Stimulated activated CD8-positive, alpha-beta memory T cell treated with anti-CD3 and anti-CD28 coated beads, Interleukin-7, amount 100 ng/mL, for 4 hours (primary cell): ENCODE measurements at regions not wholly inside any gene's neighbourhood (a gene's known extent, or its start where the extent isn't known, plus 50 kb on each side); places are given as distances from the start of the nearest gene placed in this dataset.

Source experiments
- DNase-seq, 2 donors: peaks; one replicate each; pipeline ENCODE4 v3.0.0-alpha.2; 2020; ENCODE audit warnings: low read depth in 2 of 2

DNA sequence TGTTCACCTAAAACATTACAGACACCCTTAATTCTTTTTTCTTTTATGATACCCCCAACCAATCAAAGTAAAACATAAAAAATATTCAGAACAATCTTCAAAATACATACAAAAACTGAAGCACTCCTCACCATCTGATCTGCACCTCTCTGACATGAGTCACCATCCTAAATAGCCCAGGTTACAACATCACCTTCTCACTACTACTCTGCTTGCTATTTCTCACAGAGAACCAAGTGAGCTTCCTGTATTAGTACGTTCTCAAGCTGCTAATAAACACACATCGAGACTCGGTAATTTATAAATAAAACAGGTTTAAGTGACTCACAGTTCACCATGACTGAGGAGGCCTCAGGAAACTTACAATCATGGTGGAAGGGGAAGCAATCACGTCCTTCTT is 183.5 kb downstream of the CBLN2 start:
- no peak for DNase-seq

DNA sequence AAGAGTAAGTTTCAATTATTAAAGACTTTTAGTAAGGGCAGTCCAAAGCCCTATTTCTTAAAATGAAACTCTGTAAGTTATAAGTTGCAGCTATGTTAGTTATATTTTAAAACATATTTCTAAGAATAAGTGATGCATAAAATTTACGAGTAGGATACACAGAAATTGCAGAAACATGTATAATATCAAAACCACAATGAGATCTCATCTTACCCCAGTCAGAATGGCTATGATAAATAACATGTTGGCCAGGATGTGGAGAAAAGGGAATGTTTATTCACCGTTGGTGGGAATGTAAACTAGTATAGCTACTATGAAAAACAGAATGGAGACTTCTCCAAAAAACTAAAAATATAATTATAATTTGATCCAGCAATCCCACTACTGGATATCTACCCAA is 201.2 kb downstream of the CBLN2 start:
- no peak for DNase-seq

DNA sequence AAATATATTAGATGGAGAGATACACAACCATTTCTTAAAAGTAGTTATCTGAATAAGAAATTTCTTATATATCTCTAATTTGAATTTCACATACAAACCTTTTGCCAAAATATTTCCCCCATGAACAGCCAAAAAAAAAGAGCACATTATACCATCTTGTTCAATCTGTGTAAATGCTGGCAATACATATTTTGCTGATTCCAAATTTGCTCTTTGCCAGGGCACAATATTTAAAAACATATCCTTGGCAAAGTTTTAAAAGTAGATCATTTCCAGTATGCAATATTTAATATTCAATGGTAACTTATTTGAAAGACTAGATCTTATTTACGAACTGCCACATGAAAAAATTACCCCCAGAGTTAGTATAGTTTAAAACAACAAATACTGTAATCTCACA is 204.2 kb downstream of the CBLN2 start:
- no peak for DNase-seq

DNA sequence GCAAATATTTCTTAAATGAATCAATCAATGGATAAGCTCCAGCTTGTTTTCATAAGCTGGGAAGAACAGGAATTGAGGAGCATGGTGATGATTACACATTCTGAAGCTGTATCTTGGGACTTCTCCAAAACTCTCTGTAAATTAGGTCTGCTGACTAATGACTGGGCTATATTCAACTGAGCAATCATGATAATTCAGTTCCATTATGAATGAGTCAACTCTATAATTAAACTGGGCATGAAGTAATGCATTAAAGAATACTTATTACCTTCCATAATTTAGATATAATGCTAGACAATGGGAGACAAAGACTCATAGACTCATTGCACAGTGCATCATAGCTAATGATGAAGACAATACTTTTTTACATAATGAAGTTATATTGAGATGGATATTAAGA is 207.4 kb downstream of the CBLN2 start:
- no peak for DNase-seq

DNA sequence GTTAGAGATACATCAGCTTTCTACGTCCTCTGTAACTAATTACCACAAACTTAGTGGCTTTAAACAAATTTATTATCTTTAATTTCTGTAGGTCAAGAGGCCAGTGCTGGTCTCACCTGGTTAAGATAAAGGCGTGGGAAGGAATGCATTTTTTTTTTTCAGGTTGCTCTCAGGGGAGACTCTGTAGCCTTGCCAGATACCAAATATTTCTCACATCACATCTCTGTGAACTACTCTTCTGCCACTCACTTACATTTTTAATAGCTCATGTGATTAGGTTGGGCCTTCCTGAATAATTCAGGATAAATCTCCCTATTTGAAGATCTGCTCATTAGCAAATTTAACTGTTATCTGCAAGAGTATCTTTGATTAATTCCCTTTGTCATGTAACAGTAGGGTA is 214.6 kb downstream of the CBLN2 start:
- DNase-seq: no peak

DNA sequence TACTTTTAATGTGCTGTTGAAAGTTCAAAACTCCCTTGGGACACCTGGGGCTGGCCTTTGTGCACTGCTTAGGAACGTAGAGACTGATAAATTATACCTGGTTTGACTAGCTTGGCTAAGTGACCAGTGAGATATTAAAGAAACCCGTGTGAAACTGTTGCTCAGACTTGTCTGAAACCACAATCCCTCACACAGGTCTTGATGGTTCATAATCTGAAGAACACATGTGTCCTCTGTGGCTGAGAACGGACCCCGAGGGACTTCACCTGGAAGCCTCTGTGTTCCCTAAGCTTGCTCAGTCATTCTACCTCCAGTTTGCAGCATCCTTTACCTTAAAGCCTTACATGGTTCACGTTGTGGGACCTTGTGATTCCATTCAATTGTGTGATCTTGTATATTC is 218.8 kb downstream of the CBLN2 start:
- DNase-seq: no peak

DNA sequence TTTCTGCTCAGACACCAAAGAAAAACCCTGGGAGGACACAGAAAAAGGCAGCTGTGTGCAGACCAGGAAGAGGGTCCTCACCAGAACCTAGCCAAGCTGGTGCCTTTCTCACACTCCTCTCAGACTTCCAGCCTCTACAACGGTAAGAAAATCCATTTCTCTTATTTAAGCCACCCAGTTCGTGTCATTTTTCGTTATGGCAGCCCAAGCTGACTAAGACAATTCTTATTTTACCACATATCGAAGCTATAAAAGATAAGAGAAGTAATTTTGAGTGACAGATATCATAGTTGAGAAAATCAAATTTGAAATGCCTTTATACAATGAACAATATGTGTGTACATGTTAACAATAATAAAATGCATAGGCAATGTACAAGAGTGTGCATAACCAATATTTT is 219.5 kb downstream of the CBLN2 start:
- DNase-seq: no peak

DNA sequence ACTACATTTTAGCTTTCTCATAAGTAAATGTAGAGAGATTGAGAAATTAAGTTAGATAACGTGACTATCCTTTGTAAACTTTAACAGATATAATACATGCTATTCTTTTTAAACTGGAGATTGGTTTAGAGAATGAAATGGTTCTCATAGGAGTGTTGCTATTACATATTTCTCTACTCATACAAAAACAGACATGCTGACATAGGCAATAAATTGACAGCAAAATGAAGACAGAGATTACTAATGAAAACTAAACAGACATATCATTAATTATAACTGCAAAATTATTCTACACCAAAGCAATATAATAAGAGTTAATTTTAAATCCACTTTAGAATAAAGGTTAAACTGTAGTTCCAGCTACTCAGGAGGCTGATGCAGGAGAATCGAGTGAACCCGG is 227.6 kb downstream of the CBLN2 start:
- no peak for DNase-seq

DNA sequence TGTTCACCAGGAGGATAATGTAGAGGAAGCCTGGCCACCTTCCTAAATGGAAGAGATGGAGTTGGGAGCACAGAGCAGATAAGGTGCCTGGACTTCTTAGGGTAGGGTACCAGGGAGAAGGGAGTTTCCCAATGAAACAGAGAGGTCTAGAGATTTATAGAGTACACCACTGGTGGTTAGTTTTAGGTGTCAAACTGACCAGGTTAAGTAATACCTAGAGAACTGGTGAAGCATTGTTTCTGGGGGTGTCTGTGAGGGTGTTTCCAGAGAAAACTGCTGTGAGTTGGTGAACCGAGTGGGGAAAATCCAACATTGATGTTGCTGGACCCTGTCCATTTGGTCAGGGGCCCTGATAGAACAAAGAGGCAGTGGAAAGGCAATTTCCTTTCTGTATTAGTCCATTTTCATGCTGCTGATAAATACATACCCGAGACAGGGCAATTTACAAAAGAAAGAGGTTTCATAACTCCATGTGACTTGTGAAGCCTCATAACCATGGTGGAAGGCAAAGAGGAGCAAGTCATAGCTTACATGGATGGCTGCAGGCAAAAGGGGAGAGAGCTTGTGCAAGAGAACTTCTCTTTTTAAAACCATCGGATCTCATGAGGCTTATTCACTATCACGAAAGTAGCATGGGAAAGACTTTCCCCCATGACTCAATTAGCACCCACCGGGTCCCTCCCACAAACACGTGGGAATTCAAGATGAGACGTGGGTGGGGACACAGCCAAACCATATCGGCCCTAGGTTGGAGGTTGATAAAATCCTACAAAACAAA is 260.8 kb downstream of the CBLN2 start:
- no peak for DNase-seq

DNA sequence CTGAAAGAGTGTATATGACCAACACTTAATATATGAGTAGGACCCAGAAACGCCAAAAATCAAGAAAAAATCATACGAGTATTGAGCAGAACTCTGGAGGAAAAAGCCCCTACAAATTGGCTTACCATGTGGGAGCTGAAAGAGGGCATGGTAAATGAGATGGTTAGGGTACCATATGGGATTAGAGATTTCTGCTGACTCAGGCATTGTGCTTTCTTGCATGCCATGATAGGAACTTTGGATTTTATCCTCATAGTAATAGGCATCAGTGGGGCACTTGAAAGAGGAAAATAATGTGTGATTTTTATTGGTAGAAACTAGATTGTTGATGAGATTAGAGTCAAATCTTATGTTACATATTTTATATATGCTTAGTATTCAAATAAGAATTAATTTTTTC is 271.1 kb downstream of the CBLN2 start:
- no peak for DNase-seq

DNA sequence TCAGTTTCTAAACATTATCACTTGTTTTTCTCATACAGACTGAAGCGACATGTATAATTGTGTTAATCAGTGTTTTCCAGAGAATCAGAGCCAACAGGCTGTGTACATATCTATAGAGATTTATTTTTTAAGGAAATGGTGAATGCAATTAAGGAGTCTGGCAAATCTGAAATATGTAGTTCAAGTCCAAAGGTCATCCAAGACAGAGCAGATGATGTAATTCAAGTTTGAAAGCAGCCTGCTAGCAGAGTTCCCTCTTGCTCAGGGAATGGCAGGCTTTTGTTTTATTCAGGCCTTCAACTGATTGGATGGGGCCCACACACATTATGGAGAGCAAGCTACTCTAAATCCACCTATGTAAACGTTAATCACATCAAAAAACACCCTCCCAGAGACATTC is 282.6 kb downstream of the CBLN2 start:
- DNase-seq: no peak

DNA sequence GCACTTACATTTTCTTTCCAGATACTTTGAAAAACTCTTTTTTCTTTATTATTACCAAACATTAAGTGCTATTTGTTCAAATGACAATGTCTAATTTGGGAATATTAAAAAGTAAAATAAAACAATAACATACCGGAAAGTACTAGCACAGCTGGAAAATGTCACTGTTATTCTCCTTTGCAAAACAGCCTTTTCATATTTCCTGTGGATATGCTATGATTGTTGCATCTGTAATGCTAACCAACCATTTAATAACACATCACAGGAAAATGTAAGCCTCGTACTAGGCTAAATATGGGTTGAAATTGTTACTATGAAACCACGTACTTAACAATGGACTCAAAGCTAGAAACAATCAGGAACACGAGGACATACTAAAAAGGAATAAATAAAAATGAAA is 298.1 kb downstream of the CBLN2 start:
- DNase-seq: no peak

DNA sequence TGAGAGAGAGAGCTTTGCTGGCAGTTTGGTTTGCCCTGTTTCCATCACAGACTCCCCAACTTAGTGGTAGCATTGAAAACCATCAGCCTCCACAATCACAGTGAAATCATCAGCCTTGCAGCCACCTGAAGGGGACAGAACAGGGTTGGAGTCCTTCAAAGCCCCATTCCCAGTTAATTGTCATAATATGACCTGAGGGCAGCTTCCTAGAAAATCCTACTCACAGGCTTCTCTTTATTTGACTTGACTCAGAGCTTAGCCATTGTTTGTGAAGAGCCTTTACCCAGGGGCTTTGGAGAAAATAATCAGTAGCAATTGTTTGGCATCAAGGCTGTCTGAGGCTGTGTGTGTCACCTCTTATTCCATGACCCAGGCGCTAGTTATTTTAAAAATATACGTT is 308.7 kb downstream of the CBLN2 start:
- DNase-seq: no peak

DNA sequence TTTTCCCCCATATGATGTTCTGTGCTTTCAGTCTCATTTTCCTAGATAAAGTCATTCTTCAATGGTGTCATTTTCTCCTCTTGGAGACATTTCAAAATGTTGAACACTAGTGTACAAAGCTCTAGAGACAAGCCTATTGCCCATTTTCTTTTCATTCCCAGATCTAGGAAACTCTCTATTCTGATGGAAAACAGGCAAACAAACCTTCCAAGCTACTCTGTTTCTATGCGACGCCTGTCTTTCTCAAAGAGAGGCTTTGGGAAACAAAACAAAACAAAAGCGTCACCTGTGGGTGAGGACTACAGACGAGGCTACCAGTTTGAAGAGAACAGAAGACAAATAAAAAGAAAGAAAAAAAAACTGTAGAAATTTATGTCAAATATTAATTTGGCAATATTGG is 311.0 kb downstream of the CBLN2 start:
- no peak for DNase-seq

DNA sequence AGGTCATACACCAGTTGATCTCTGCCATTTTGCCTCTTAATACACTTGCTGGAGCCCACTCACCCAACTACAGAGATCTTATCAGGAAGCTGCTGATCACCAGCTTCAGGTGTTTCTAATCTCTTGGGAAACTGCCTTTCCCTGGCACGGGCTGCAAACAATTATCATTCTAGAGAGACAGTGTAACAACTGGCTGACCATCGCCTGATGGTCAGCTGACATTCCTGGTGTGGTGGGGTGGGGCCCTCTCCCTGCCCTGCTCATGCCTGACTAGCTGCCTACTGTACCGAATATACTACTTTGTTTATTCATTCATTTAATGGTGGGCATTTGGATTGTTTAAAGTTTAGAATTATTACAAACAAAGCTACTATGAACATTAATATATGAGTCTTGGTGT is 311.5 kb downstream of the CBLN2 start:
- no peak for DNase-seq

DNA sequence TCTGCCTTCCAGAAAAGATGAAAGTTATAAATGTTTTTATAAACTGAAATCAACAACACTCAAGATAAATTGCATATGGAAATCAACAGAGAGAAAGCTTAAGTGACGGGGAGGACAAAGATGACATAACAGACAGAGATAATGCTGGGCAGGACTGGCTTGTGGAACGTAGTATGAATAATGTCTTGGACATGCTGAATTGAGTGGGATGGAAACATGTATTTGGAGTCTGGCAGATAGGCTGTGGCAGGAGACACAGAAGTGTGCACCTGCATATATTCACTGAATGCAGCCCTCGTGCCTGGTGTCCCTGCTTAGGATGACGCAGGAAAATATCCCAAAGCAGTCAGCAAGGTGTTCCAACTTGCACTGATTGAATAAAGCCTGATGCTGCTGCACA is 318.2 kb downstream of the CBLN2 start:
- no peak for DNase-seq

DNA sequence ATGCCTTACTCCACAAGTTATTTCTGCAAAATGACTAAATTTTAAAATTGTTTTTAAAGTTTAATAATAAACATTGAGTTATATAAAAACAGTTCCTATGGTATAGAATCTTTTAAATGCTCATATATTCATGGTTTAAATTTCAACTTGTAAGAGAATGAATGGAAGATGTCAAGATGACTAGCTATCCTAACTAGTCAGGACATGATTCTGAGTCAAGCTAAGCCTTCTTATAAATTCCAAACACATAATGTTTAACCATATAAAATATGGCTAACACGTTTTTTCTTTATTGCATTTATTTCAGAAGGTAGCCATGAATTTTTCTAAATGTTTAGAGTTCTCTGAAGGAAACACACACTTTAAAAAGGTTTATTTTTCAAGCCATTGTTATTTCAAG is 320.4 kb downstream of the CBLN2 start:
- DNase-seq: no peak

DNA sequence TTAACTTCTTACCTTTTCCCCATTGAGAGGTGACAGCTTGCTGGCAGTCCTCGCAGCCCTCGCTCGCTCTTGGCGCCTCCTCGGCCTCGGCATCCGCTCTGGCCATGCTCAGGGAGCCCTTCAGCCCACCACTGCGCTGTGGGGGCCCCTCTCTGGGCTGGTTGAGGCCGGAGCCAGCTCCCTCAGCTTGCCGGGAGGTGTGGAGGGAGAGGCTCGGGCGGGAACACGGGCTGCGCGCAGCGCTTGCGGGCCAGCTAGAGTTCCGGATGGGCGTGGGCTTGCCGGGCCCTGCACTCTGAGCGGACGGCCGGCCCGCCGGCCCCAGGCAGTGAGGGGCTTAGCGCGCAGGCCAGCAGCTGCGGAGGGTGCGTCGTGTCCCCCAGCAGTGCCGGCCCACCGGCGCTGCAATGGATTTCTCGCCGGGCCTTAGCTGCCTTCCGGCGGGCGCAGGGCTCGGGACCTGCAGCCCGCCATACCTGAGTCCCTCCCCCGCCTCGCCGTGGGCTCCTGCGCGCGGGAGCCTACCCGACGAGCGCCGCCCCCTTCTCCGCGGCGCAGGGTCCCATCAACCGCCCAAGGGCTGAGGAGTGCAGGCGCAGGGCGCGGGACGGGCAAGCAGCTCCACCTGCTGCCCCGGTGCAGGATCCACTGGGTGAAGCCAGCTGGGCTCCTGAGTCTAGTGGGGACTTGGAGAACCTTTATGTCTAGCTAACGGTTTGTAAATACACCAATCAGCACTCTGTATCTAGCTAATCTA is 335.0 kb downstream of the CBLN2 start:
- DNase-seq: no peak

DNA sequence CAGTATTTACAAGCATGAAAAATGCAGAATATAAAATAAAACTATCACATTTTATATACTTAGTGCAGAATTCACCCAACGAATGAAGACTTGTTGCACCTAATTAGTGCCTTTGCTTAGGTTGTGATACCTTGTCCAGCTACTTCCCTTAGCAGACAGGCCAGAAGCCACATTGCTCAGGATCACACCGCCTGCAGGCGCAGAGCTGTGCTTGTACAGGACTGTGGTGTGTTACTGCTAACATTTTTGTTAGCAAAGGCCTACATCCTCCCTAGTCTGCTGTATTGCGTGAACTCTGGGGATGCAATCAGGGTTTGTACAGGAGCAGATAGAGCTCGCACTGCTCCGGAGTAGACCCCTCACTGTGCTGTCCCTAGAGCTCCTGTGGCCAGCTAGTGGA is 336.9 kb downstream of the CBLN2 start:
- DNase-seq: no peak

DNA sequence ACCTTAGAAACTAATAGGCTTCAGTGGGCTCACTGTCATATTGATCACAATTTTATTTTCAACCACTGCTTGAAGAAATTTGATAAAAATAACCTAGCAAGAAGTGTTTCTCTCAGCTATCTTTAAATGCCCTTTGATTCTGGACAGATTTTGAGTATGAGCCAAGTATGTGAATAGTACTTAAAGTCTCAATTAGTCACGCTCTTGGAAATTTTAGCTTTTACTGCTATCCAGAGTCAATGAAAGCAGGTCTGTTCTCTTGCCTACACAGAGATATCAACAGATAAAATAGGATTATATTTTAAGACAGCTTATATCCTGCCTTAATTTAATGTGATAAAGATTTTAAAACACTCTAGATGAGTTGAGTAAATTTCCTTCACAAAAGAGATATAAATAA is 337.3 kb downstream of the CBLN2 start:
- DNase-seq: no peak

DNA sequence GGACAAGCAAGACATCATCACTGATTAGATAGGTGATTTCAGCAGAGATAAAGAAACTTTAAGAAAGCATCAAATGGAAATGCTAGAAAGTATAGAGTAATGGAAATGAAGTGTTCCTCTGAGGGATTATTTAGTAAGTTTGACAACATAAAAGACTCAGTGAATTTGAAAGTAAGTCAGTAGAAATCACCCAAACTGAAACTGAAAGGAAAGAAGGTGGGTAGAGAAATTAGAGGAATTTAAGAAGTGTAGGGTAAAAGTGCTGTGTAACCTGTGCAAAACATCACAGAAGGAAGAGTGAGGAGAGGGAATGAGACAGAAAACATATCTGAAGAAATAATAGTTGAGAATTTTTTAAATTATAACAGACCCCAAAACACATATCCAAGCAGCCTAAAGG is 343.1 kb downstream of the CBLN2 start:
- DNase-seq: no peak

DNA sequence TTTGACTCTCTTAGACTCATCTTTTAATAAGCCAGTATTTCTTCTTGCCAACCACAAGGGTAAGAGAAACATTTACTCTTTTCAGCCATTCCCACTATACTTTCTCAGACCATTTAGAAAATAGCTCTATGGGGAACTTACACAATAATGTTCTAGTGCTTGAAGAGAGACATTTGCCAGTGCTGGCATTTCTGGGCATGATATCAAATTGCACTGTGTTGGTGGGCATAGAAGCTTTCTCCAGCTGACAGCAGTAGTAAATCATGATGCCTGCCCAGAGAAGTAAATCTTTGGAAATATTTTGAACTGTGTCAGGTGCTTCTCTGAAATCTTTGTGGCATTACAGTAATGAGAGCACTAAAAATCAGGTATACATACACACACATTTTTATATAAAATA is 346.6 kb downstream of the CBLN2 start:
- DNase-seq: no peak

DNA sequence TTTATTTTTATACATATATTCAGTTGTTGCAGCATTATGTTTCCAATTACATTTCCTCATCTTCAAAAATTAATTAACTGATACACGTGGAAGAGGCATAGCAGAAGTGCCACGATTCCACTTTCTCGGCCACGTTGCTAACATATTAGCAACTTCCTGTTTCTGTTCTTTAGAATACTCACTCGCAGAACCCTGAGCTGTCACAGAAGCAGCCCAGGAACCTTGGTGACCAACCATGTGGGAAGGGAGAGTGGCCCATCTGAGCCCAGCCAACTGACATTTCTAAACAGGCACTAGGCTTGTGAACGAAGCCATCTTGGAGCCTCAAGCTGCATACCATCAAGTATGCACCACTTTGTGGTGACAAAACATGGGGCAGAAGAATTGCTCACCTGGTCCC is 350.1 kb downstream of the CBLN2 start:
- DNase-seq: no peak

DNA sequence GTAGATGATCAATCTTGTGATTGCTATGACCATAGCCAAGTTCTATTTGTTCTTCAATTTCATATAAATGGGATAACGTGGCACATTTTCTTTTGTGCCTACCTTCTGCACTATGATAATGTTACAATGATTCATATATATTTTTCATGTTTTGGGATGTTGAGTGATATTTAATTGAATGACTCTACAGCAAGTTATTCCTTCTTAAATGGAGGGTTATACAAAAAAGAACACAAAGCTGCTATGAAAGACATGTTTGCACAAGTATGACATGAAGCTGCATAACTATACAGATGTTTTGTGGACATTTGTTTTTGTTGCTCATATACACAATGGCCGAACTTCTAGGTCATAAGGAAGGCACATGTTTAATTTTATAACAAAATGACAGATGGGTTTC is 356.2 kb downstream of the CBLN2 start:
- no peak for DNase-seq
